A673 (cell line): ENCODE measurements at regions not wholly inside any gene's neighbourhood (a gene's known extent, or its start where the extent isn't known, plus 50 kb on each side); places are given as distances from the start of the nearest gene placed in this dataset.

Source experiments
- CTCF ChIP-seq: fragments of 300-800, 200-600 bp; sonication (generic); conservative IDR thresholded peaks from 2 replicates; pipeline ENCODE4 v1.5.1; 2017; ENCODE audit warnings: low read depth, mild to moderate bottlenecking, antibody characterized with exemption, low read length, moderate library complexity, mixed read lengths
- EZH2 ChIP-seq: fragments of 200-600 bp; sonication (generic); IDR thresholded peaks from 2 replicates; pipeline ENCODE4 v1.6.1; 2017; ENCODE audit warnings: borderline replicate concordance, low read depth, mild to moderate bottlenecking, mixed read lengths, antibody characterized with exemption, low read length; ENCODE audit not compliant: poor library complexity, severe bottlenecking

- no peak for TF ChIP-seq CTCF
- TF ChIP-seq EZH2 = no peak
Observed at GRCh38 chr5:121151534-121151933, 687.4 kb downstream of the PRR16 start.
